Trophoblast cell (in vitro differentiated cells and primary cell): ENCODE measurements at regions not wholly inside any gene's neighbourhood (a gene's known extent, or its start where the extent isn't known, plus 50 kb on each side); places are given as distances from the start of the nearest gene placed in this dataset.

Experiments
- DNase-seq, 2 donors: peaks; one replicate each; pipeline ENCODE4 v3.0.0-alpha.2; 2016
- H2AFZ ChIP-seq: 2 replicates; pipeline ENCODE4 v1.6.1; 2013; ENCODE audit warnings: low read length, moderate library complexity, mild to moderate bottlenecking; ENCODE audit not compliant: insufficient read depth, poor library complexity
- H2AK5ac ChIP-seq: 2 replicates; pipeline ENCODE4 v1.6.1; 2013; ENCODE audit warnings: mild to moderate bottlenecking, low read length
- H2BK120ac ChIP-seq: 2 replicates; pipeline ENCODE4 v1.6.1; 2013; ENCODE audit warnings: low read length, mild to moderate bottlenecking, moderate library complexity; ENCODE audit not compliant: insufficient read depth, poor library complexity
- H2BK12ac ChIP-seq: 2 replicates; pipeline ENCODE4 v1.6.1; 2013; ENCODE audit warnings: mild to moderate bottlenecking, low read length, moderate library complexity
- H2BK5ac ChIP-seq: 2 replicates; pipeline ENCODE4 v1.6.1; 2013; ENCODE audit warnings: low read length, low read depth, moderate library complexity, mild to moderate bottlenecking; ENCODE audit not compliant: poor library complexity
- H3K14ac ChIP-seq: 2 replicates; pipeline ENCODE4 v1.6.1; 2013; ENCODE audit warnings: mild to moderate bottlenecking, low read length
- H3K18ac ChIP-seq: 2 replicates; pipeline ENCODE4 v1.6.1; 2013; ENCODE audit warnings: mild to moderate bottlenecking, low read length
- H3K23ac ChIP-seq: 2 replicates; pipeline ENCODE4 v1.6.1; 2013; ENCODE audit warnings: low read length
- H3K27ac ChIP-seq: 2 replicates; pipeline ENCODE4 v1.5.1; 2013; ENCODE audit warnings: low read depth, mild to moderate bottlenecking, inconsistent platforms, low read length, moderate library complexity
- H3K27me3 ChIP-seq: 2 replicates; pipeline ENCODE4 v1.6.1; 2013; ENCODE audit warnings: inconsistent platforms, mild to moderate bottlenecking, low read length, moderate library complexity; ENCODE audit not compliant: insufficient read depth
- H3K36me3 ChIP-seq, 2 experiments: 1 replicate in 1 of 2; 2 replicates in 1 of 2; pipeline ENCODE4 v1.6.1; 2013; ENCODE audit warnings: low read length in 2 of 2, mild to moderate bottlenecking in 2 of 2, moderate library complexity in 1 of 2; ENCODE audit not compliant: insufficient read depth in 2 of 2, control insufficient read depth in 1 of 2
- H3K4ac ChIP-seq: 2 replicates; pipeline ENCODE4 v1.6.1; 2013; ENCODE audit warnings: low read depth, mild to moderate bottlenecking, low read length, moderate library complexity
- H3K4me1 ChIP-seq, 2 experiments: 1 replicate in 1 of 2; 2 replicates in 1 of 2; pipeline ENCODE4 v1.6.1; 2013; ENCODE audit warnings: low read length in 2 of 2, mild to moderate bottlenecking in 2 of 2, moderate library complexity in 1 of 2; ENCODE audit not compliant: insufficient read depth in 2 of 2, control insufficient read depth in 1 of 2
- H3K4me2 ChIP-seq: 2 replicates; pipeline ENCODE4 v1.6.1; 2013; ENCODE audit warnings: inconsistent platforms, mild to moderate bottlenecking, low read length, moderate library complexity
- H3K4me3 ChIP-seq: 2 replicates; pipeline ENCODE4 v1.5.1; 2013; ENCODE audit warnings: mild to moderate bottlenecking, low read depth, low read length, inconsistent platforms
- H3K79me1 ChIP-seq: one replicate; pipeline ENCODE4 v1.6.1; 2013; ENCODE audit warnings: low read length
- H3K79me2 ChIP-seq: 2 replicates; pipeline ENCODE4 v1.6.1; 2013; ENCODE audit warnings: low read length, mild to moderate bottlenecking; ENCODE audit not compliant: control insufficient read depth, insufficient read depth, poor library complexity
- H3K9ac ChIP-seq: 2 replicates; pipeline ENCODE4 v1.6.1; 2013; ENCODE audit warnings: mild to moderate bottlenecking, low read length
- H3K9me3 ChIP-seq: 2 replicates; pipeline ENCODE4 v1.6.1; 2013; ENCODE audit warnings: low read depth, mild to moderate bottlenecking, control low read depth, inconsistent platforms, low read length; ENCODE audit not compliant: insufficient read depth
- H4K12ac ChIP-seq: 2 replicates; pipeline ENCODE4 v1.6.1; 2013; ENCODE audit warnings: low read depth, mild to moderate bottlenecking, low read length, moderate library complexity
- H4K8ac ChIP-seq: 2 replicates; pipeline ENCODE4 v1.6.1; 2013; ENCODE audit warnings: low read depth, mild to moderate bottlenecking, low read length, moderate library complexity
- H4K91ac ChIP-seq: one replicate; pipeline ENCODE4 v1.6.1; 2013; ENCODE audit warnings: low read depth, mild to moderate bottlenecking, low read length, moderate library complexity
- WGBS: extraction: QIAGEN DNeasy Blood & Tissue Kit; methylation state at CpG from one replicate; pipeline ENCODE4 v1.1.7; 2013; ENCODE audit warnings: missing lambda C conversion rate; ENCODE audit not compliant: insufficient read length, insufficient coverage; ENCODE audit errors: extremely low coverage; 5-methylcytosine and 5-hydroxymethylcytosine counted together

GRCh38 chr18:78898066-78898465 is 81.6 kb upstream of the SALL3 start:
- WGBS = no CpG with 5 or more reads among the region's 9 CpGs
- Histone ChIP-seq H3K27me3 (no peaks in the 10 kb centered on the region), H2BK5ac (no peak overlapping the region), H4K8ac (no peak overlapping the region), H4K91ac (no peak overlapping the region), H3K79me2 (no peaks in the 10 kb centered on the region), H3K9ac (no peak overlapping the region), H2AFZ (no peak overlapping the region), H3K9me3 (peaks cover 16% of the 10 kb centered on the region), H3K23ac (no peak overlapping the region), H2AK5ac (no peak overlapping the region), H4K12ac (no peak overlapping the region), H3K4me3 (no peak overlapping the region), H3K36me3 (no peaks in the 10 kb centered on the region), H3K4me1 (peaks cover 3 to 6% of the 10 kb centered on the region in 2 experiments), H3K18ac (no peak overlapping the region), H3K4me2 (no peak overlapping the region), H2BK12ac (no peak overlapping the region), H2BK120ac (no peak overlapping the region), H3K79me1 (no peaks in the 10 kb centered on the region), H3K27ac (no peak overlapping the region), H3K4ac (no peak overlapping the region), H3K14ac (no peak overlapping the region)
- DNase-seq = no peak

GRCh38 chr18:78898635-78899034 is 81.0 kb upstream of the SALL3 start:
- Histone ChIP-seq H3K79me1 (no peaks in the 10 kb centered on the region), H3K14ac (no peak overlapping the region), H3K9ac (no peak overlapping the region), H4K12ac (no peak overlapping the region), H3K27me3 (no peaks in the 10 kb centered on the region), H3K27ac (no peak overlapping the region), H4K91ac (no peak overlapping the region), H2BK12ac (no peak overlapping the region), H3K4me3 (no peak overlapping the region), H3K23ac (no peak overlapping the region), H3K9me3 (peaks cover 16% of the 10 kb centered on the region), H2BK5ac (no peak overlapping the region), H3K4me2 (no peak overlapping the region), H3K79me2 (no peaks in the 10 kb centered on the region), H3K36me3 (no peaks in the 10 kb centered on the region), H3K18ac (no peak overlapping the region), H2BK120ac (no peak overlapping the region), H2AFZ (no peak overlapping the region), H2AK5ac (no peak overlapping the region), H3K4me1 (peaks cover 3 to 4% of the 10 kb centered on the region in 2 experiments), H3K4ac (no peak overlapping the region), H4K8ac (no peak overlapping the region)
- no peak for DNase-seq
- WGBS = no CpG with 5 or more reads among the region's 14 CpGs

GRCh38 chr18:78899241-78899640 is 80.4 kb upstream of the SALL3 start:
- Histone ChIP-seq H2BK120ac (no peak overlapping the region), H4K12ac (no peak overlapping the region), H2AFZ (no peak overlapping the region), H3K9ac (no peak overlapping the region), H3K23ac (no peak overlapping the region), H3K27ac (no peak overlapping the region), H2BK5ac (no peak overlapping the region), H4K8ac (no peak overlapping the region), H3K4ac (no peak overlapping the region), H3K9me3 (peaks cover 16% of the 10 kb centered on the region), H2BK12ac (no peak overlapping the region), H3K4me3 (no peak overlapping the region), H3K14ac (no peak overlapping the region), H3K27me3 (no peaks in the 10 kb centered on the region), H3K18ac (no peak overlapping the region), H2AK5ac (no peak overlapping the region), H3K4me2 (no peak overlapping the region), H3K36me3 (no peaks in the 10 kb centered on the region), H4K91ac (no peak overlapping the region), H3K79me1 (no peaks in the 10 kb centered on the region), H3K4me1 (peaks cover 0 to 3% of the 10 kb centered on the region in 2 experiments), H3K79me2 (no peaks in the 10 kb centered on the region)
- no CpG with 5 or more reads among the region's 3 CpGs for WGBS
- no peak for DNase-seq

GRCh38 chr18:78900938-78901909 is 78.4 kb upstream of the SALL3 start:
- no peak overlapping the region for H2BK5ac ChIP-seq
- H3K9me3 ChIP-seq = peaks cover 15% of the 10 kb centered on the region
- H2BK120ac ChIP-seq = no peak overlapping the region
- H3K79me2 ChIP-seq = no peaks in the 10 kb centered on the region
- H4K12ac ChIP-seq = no peak overlapping the region
- H3K27ac ChIP-seq = no peak overlapping the region
- H3K4ac ChIP-seq = no peak overlapping the region
- H3K23ac ChIP-seq = no peak overlapping the region
- no peaks in the 10 kb centered on the region for H3K36me3 ChIP-seq
- H4K91ac ChIP-seq = no peak overlapping the region
- no peak overlapping the region for H3K14ac ChIP-seq
- no peak overlapping the region for H3K4me3 ChIP-seq
- no peak overlapping the region for H2AFZ ChIP-seq
- H3K79me1 ChIP-seq = no peaks in the 10 kb centered on the region
- no peak overlapping the region for H3K18ac ChIP-seq
- no peak for DNase-seq
- H2BK12ac ChIP-seq = no peak overlapping the region
- no peaks in the 10 kb centered on the region for H3K27me3 ChIP-seq
- no peak overlapping the region for H2AK5ac ChIP-seq
- WGBS = 100% methylated on average over 1 of the region's 24 CpGs
- no peak overlapping the region for H3K9ac ChIP-seq
- no peak overlapping the region for H3K4me2 ChIP-seq
- peaks cover 0 to under 1% of the 10 kb centered on the region in 2 experiments for H3K4me1 ChIP-seq
- H4K8ac ChIP-seq = no peak overlapping the region
